AG10803 (cell line): ENCODE measurements at regions not wholly inside any gene's neighbourhood (a gene's known extent, or its start where the extent isn't known, plus 50 kb on each side); places are given as distances from the start of the nearest gene placed in this dataset.

Experiments
- DNase-seq: peaks from one replicate; pipeline ENCODE4 v3.0.0; 2010; ENCODE audit warnings: low read depth
- H3K4me3 ChIP-seq: 2 replicates; pipeline ENCODE4 v1.5.1; 2011; ENCODE audit warnings: mild to moderate bottlenecking, low read length, control low read depth
- TF ChIP-seq, protein P1 (sequence below): conservative IDR thresholded peaks from 2 replicates; pipeline ENCODE4 v1.5.1; 2011; ENCODE audit warnings: mild to moderate bottlenecking, low read length, control low read depth, inconsistent platforms

DNA sequence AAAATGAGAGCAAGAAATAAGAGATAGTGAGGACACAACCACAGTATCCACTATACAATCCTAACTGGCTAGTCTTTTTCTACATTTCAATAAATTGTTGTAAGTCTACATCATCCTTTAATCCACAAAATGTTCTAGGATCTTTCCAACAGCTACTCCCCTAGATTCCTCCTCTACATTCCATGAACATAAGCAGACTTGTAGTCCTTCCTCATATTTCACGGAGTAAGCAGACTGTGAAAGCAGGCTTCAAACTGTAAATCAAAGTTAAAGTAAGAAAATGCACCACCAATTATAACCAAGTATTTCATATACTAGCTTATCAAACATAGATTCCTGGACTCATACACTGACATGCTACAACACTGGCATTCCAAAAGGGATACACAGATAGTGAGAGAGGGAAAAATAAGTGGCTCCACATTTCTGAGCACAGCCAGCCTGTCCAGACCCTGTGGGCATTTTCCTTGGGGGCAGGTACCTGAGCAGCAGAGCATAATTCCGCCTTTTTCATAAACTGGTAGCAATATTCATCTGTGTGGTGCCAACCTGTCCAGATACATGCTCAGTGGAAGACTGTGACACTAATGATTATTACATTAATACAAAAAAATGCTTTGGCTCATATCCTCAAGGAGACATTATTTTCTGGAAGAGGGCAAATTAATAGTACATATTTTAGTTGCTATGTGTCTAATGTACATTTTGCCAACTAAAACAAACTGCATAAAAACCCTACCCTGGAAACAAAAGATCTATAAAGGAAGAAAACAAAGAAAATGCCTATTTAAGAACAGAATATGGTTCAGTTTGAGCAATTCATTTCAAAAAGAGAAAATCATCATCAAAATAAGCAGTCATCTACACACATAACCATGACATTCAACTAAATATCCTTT is 113.3 kb upstream of the FSCB start:
- H3K4me3 ChIP-seq = no peak overlapping the region
- TF ChIP-seq, protein P1, sequence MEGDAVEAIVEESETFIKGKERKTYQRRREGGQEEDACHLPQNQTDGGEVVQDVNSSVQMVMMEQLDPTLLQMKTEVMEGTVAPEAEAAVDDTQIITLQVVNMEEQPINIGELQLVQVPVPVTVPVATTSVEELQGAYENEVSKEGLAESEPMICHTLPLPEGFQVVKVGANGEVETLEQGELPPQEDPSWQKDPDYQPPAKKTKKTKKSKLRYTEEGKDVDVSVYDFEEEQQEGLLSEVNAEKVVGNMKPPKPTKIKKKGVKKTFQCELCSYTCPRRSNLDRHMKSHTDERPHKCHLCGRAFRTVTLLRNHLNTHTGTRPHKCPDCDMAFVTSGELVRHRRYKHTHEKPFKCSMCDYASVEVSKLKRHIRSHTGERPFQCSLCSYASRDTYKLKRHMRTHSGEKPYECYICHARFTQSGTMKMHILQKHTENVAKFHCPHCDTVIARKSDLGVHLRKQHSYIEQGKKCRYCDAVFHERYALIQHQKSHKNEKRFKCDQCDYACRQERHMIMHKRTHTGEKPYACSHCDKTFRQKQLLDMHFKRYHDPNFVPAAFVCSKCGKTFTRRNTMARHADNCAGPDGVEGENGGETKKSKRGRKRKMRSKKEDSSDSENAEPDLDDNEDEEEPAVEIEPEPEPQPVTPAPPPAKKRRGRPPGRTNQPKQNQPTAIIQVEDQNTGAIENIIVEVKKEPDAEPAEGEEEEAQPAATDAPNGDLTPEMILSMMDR = no peak
- no peak for DNase-seq

DNA sequence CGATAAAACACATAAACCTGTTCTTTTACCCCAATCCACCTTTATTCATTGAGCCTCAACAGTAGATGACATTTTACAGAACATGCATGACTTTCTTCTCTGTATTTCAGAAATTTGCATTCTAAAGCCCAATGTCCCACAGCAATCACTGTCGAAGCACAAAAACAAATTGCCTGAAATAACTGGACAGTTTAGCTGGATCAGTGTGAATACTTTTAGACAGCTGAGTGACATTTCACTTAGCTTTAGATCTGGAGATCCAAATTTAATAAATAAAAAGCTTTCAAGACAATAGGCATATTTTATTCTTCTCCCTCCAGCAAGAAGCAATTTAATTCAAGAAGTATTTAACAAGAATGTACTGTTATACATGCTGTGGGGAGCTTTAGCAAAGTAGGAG is 109.1 kb upstream of the FSCB start:
- DNase-seq = no peak
- TF ChIP-seq, protein P1 = no peak
- H3K4me3 ChIP-seq = no peak overlapping the region

DNA sequence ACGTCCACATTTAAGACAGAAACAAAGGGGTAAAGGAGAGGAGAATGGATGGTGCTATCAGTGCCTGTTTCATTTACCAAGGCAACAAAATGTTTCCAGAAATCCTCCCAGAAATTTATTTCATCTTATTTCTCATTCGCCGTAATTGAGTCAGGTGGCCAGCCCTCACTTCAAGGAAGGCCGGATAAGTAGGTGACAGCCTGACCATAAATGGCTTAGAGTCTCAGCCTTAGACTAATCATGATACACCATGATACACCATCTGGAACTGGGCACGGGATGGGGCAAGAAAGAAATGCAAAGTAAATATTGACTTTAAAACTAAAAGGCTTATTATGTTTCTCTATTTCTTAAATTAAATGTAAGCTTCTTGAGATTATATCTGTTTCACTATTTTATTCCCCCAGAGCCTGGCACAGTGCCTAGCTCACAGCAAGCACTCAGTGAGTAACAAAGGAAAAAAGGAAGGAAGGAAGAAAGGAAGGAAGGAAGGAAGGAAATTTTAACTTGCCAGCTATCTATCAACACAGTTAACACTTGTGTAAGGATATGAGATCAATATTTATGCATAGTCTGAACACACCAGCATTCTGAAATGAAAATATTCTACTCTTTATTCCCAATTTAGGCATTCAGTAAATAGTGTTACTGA is 106.1 kb upstream of the FSCB start:
- H3K4me3 ChIP-seq = no peak overlapping the region
- no peak for DNase-seq
- TF ChIP-seq, protein P1 = no peak

DNA sequence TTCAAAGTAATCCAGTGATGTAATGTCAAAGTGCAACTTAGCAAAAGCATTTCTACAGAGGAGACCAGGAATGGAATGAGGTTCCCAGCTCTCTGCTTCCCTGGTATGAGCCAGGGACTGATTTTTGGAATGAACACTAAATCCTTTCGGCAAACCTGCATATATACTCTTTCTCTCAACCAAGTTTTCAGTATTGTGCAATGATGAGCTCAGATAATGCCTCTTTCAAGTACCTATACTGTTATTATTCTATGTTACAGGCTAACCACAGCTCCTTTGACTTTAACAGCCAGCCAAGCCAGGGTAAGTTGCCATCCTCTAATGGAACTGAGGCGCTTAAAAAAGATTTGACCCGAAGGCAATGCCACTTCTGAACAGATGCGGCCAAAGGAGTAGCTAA is 104.9 kb upstream of the FSCB start:
- no peak overlapping the region for H3K4me3 ChIP-seq
- TF ChIP-seq, protein P1 = no peak
- no peak for DNase-seq

DNA sequence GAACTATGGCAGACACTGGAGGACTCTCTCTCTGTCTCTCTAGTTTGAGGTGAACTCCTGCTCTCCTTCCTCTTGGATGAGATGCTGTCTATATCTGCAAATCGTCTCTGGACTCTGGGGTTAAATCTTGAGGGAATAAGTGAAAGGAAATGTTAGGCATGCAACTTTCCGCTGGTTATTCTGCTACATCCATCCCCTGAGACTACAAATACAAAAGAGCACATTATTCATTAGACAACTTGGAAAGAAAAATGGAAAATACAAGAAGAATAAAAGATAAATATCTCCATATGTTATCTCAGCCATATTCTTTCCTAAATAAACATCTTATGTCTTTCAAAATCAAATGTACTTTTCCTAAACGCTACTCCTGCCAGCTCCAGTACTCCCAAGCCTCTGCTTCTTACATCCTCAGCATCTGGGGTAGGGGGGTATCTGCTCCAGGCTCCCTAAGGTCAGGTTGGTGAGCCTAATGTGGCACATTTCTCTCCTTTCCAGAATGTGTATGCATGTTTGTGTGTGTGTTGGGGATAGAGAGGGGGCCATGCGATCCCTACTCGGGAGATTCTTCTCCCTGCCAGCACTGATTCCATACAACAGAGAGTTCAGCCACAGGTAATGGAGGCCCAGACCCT is 102.9 kb upstream of the FSCB start:
- TF ChIP-seq, protein P1 = no peak
- no peak for DNase-seq
- no peak overlapping the region for H3K4me3 ChIP-seq

DNA sequence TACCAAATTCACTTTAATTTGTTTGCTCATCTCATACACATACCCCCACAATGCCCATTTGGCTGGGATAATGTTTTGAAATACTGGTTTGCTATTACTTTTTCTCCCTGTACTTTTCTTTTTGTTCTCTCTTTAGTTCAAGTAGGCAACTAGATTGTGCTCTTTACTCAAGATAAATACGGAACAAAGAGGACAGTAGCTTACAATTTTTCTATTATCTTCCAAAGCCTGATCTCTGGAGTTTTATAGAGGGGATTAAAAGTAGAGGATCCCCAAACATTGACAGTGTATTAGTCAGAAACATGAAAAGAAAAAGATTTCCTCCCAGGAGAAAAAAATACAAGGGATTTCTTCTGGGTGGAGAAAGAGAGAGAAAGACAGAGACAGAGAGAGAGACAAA is 102.1 kb upstream of the FSCB start:
- DNase-seq = no peak
- TF ChIP-seq, protein P1 = no peak
- no peak overlapping the region for H3K4me3 ChIP-seq
